DMS53 treated with DMSO at 0.1 percent for 48 hours (cell line): ENCODE measurements at regions not wholly inside any gene's neighbourhood (a gene's known extent, or its start where the extent isn't known, plus 50 kb on each side); places are given as distances from the start of the nearest gene placed in this dataset.

Experiments used
- DNase-seq: peaks from one replicate; lab custom pipeline; 2025; ENCODE audit not compliant: unreplicated experiment; lab: John Stamatoyannopoulos, UW

GRCh38 chr14:44720707-44721106 is 213.6 kb upstream of the FSCB start:
- DNase-seq = no peak

GRCh38 chr14:44712024-44712815 is 205.1 kb upstream of the FSCB start:
- no peak for DNase-seq

GRCh38 chr14:44701563-44702263 is 194.6 kb upstream of the FSCB start:
- DNase-seq = no peak

GRCh38 chr14:44700694-44701093 is 193.6 kb upstream of the FSCB start:
- no peak for DNase-seq

GRCh38 chr14:44700184-44700583 is 193.1 kb upstream of the FSCB start:
- no peak for DNase-seq

- DNase-seq = no peak
These were observed 192.3 kb upstream of the FSCB start for GRCh38 chr14:44699391-44699790.

GRCh38 chr14:44669496-44669895 is 162.4 kb upstream of the FSCB start:
- DNase-seq = no peak

- no peak for DNase-seq
These were observed 156.1 kb upstream of the FSCB start for GRCh38 chr14:44663136-44663535.

- no peak for DNase-seq
These were observed 155.3 kb upstream of the FSCB start for GRCh38 chr14:44662250-44662891.

GRCh38 chr14:44658389-44658696 is 151.3 kb upstream of the FSCB start:
- no peak for DNase-seq

- DNase-seq = peak; percentile 8
These were observed 150.8 kb upstream of the FSCB start for GRCh38 chr14:44657696-44658388.

GRCh38 chr14:44657203-44657602 is 150.1 kb upstream of the FSCB start:
- no peak for DNase-seq

- DNase-seq = no peak
These were observed 147.5 kb upstream of the FSCB start for GRCh38 chr14:44654591-44654990.

GRCh38 chr14:44653641-44654040 is 146.6 kb upstream of the FSCB start:
- DNase-seq = no peak

- DNase-seq = no peak
These were observed 145.6 kb upstream of the FSCB start for GRCh38 chr14:44652640-44653039.

- no peak for DNase-seq
These were observed 142.0 kb upstream of the FSCB start for GRCh38 chr14:44649061-44649460.

- no peak for DNase-seq
These were observed 133.3 kb upstream of the FSCB start for GRCh38 chr14:44640416-44640815.

- DNase-seq = no peak
These were observed 132.8 kb upstream of the FSCB start for GRCh38 chr14:44639781-44640385.

- no peak for DNase-seq
These were observed 127.6 kb upstream of the FSCB start for GRCh38 chr14:44634692-44635091.

- DNase-seq = peak; percentile 83
These were observed 119.3 kb upstream of the FSCB start for GRCh38 chr14:44626423-44626822.

- no peak for DNase-seq
These were observed 118.0 kb upstream of the FSCB start for GRCh38 chr14:44625098-44625497.
